B cell (primary cell): ENCODE measurements at regions not wholly inside any gene's neighbourhood (a gene's known extent, or its start where the extent isn't known, plus 50 kb on each side); places are given as distances from the start of the nearest gene placed in this dataset.

Source experiments
- ATAC-seq: fragments of 200-7000 bp; cut with Tn5 transposase; one replicate; pipeline ENCODE4 v1.10.0; 2021; ENCODE audit warnings: low read depth, mild to moderate bottlenecking, moderate number of reproducible peaks, moderate library complexity
- CTCF ChIA-PET: fragments of 350-600 bp; sonication (Branson Sonifier 250); formaldehyde crosslinking; loops from one replicate; lab custom pipeline; 2021; ENCODE audit warnings: antibody characterized with exemption, inconsistent platforms; lab: Charles Lee
- POLR2A ChIA-PET: fragments of 350-600 bp; sonication (Branson Sonifier 250); formaldehyde crosslinking; loops from one replicate; lab custom pipeline; 2021; ENCODE audit warnings: antibody characterized with exemption; lab: Charles Lee
- DNase-seq: peaks from one replicate; pipeline ENCODE4 v3.0.0; 2013
- H2AFZ ChIP-seq: 2 replicates; pipeline ENCODE4 v1.6.1; 2012; ENCODE audit warnings: mild to moderate bottlenecking, low read depth, low read length; ENCODE audit not compliant: insufficient read depth, poor library complexity, severe bottlenecking
- H3K27ac ChIP-seq, 2 donors: 1 replicate in 1 of 2; 2 replicates in 1 of 2; pipeline ENCODE4 v1.5.1; 2012 to 2013; ENCODE audit warnings: low read length in 2 of 2, mild to moderate bottlenecking in 2 of 2, moderate library complexity in 1 of 2
- H3K27me3 ChIP-seq, 4 experiments: fragments of 200-600 bp in 1 of 4; sonication (generic) in 1 of 4; replicated peaks in 1 of 4; 1 replicate in 2 of 4; 2 replicates in 2 of 4; pipeline versions ENCODE4 v1.6.1 to v1.7.0; 2013 to 2016; ENCODE audit warnings: low read length in 3 of 4, mild to moderate bottlenecking in 2 of 4, mixed read lengths in 1 of 4, moderate library complexity in 1 of 4; ENCODE audit not compliant: insufficient read depth in 4 of 4, control insufficient read depth in 3 of 4; ENCODE audit errors: control extremely low read depth in 1 of 4
- H3K36me3 ChIP-seq, 2 experiments: replicated peaks in 1 of 2; 1 replicate in 1 of 2; 2 replicates in 1 of 2; pipeline versions ENCODE4 v1.6.1 to v1.7.1; 2013; ENCODE audit warnings: low read length in 1 of 2; ENCODE audit not compliant: insufficient read depth in 2 of 2, control insufficient read depth in 1 of 2; ENCODE audit errors: control extremely low read depth in 1 of 2, extremely low read depth in 1 of 2
- H3K4me1 ChIP-seq, 2 donors: fragments of 200-600 bp in 1 of 2; sonication (generic) in 1 of 2; 1 replicate in 1 of 2; 2 replicates in 1 of 2; pipeline versions ENCODE4 v1.5.1 to v1.6.1; 2013 to 2017; ENCODE audit warnings: low read length in 2 of 2; ENCODE audit not compliant: control insufficient read depth in 2 of 2, insufficient read depth in 2 of 2
- H3K4me2 ChIP-seq: replicated peaks from 2 replicates; pipeline ENCODE3; 2012; ENCODE audit warnings: mild to moderate bottlenecking, low read depth, low read length; ENCODE audit not compliant: poor library complexity, severe bottlenecking
- H3K4me3 ChIP-seq, 5 experiments: fragments of 200-600 bp in 1 of 5; sonication (generic) in 1 of 5; 1 replicate in 3 of 5; 2 replicates in 2 of 5; pipeline versions ENCODE4 v1.5.1 to v1.7.0; 2011 to 2016; ENCODE audit warnings: low read length in 4 of 5, mild to moderate bottlenecking in 4 of 5, low read depth in 2 of 5, control low read depth in 1 of 5, moderate library complexity in 1 of 5; ENCODE audit not compliant: insufficient read depth in 1 of 5; ENCODE audit errors: control extremely low read depth in 1 of 5, extremely low read depth in 1 of 5
- H3K79me2 ChIP-seq: fragments of 200-600 bp; sonication (generic); one replicate; pipeline ENCODE4 v1.6.0; 2016; ENCODE audit warnings: low read length; ENCODE audit not compliant: control insufficient read depth, insufficient read depth
- H3K9ac ChIP-seq: fragments of 200-600 bp; sonication (generic); 2 replicates; pipeline ENCODE4 v1.6.1; 2017; ENCODE audit warnings: mild to moderate bottlenecking, low read length, moderate library complexity
- H3K9me3 ChIP-seq, 3 donors: one replicate each; pipeline versions ENCODE4 v1.6.1 to v1.7.1; 2013; ENCODE audit warnings: low read length in 2 of 3; ENCODE audit not compliant: control insufficient read depth in 2 of 3, insufficient read depth in 1 of 3; ENCODE audit errors: control extremely low read depth in 1 of 3
- H4K20me1 ChIP-seq: 2 replicates; pipeline ENCODE4 v1.6.0; 2012; ENCODE audit warnings: mild to moderate bottlenecking, low read length; ENCODE audit not compliant: insufficient read depth, control insufficient read depth, poor library complexity, severe bottlenecking
- H3K27ac Mint-ChIP-seq: one replicate; pipeline ENCODE4 v1.8.0; 2021; ENCODE audit warnings: mixed read lengths
- H3K27me3 Mint-ChIP-seq: one replicate; pipeline ENCODE4 v1.8.0; 2021; ENCODE audit warnings: mixed read lengths
- H3K4me1 Mint-ChIP-seq: one replicate; pipeline ENCODE4 v1.8.0; 2021; ENCODE audit warnings: mixed read lengths
- H3K4me3 Mint-ChIP-seq: one replicate; pipeline ENCODE4 v1.8.0; 2021; ENCODE audit warnings: mixed read lengths
- H3K9me3 Mint-ChIP-seq: one replicate; pipeline ENCODE4 v1.8.0; 2022; ENCODE audit warnings: mixed read lengths; ENCODE audit not compliant: insufficient read depth
- EZH2 ChIP-seq: IDR thresholded peaks from 2 replicates; pipeline ENCODE4 v1.6.1; 2012; ENCODE audit warnings: borderline replicate concordance, low read depth, mild to moderate bottlenecking, moderate library complexity, low read length; ENCODE audit not compliant: insufficient read depth, poor library complexity, severe bottlenecking
- WGBS: methylation state at CpG from one replicate; pipeline ENCODE4 v1.1.5; 2013; ENCODE audit warnings: missing lambda C conversion rate; ENCODE audit not compliant: insufficient coverage; 5-methylcytosine and 5-hydroxymethylcytosine counted together
- intact Hi-C: fragments of 100-400 bp; cut with micrococcal nuclease; formaldehyde crosslinking; loops from one replicate; pipeline ENCODE4 v1.10.0; 2022
- TF ChIP-seq, protein P1 (sequence below): fragments of 200-600 bp; IDR thresholded peaks from one replicate; pipeline ENCODE4 v1.8.0; 2022; ENCODE audit warnings: antibody characterized with exemption, mild to moderate bottlenecking

DNA sequence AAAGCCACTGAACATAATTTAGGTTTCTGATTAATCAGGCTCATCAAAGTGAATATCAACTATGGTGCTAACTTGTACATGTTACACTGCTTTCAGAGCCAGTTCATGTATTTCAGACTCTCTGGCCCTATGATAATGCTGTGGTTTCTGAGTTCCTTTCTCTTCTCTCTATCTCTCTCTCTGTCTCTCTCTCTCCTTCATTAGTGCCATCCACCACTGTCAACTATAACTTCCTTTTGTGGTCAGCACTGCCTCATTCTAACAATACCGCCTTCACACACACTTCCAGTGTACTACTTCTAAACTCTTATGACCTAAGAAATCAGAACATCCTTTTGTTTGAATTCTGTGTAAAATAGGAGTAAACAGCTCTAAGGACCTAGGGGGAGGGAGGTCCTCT is 907.1 kb downstream of the RPA4 start:
- Histone ChIP-seq H3K9me3 (no peaks in the 10 kb centered on the region), H3K9ac (no peak overlapping the region), H3K27ac (no peak overlapping the region), H3K4me1 (no peaks in the 10 kb centered on the region), H3K79me2 (no peaks in the 10 kb centered on the region), H4K20me1 (no peaks in the 10 kb centered on the region), H2AFZ (no peak overlapping the region), H3K4me2 (no peak overlapping the region), H3K27me3 (no peaks in the 10 kb centered on the region), H3K36me3 (no peaks in the 10 kb centered on the region), H3K4me3 (no peak overlapping the region)
- Mint-ChIP-seq H3K27ac (no peak overlapping the region), H3K4me1 (no peaks in the 10 kb centered on the region), H3K27me3 (no peaks in the 10 kb centered on the region), H3K9me3 (no peaks in the 10 kb centered on the region), H3K4me3 (no peak overlapping the region)
- ATAC-seq (no peak), DNase-seq (no peak)
- no CpG with 5 or more reads among the region's 1 CpG for WGBS
- intact Hi-C loops = no loop called here
- TF ChIP-seq EZH2 = no peak
- TF ChIP-seq, protein P1, sequence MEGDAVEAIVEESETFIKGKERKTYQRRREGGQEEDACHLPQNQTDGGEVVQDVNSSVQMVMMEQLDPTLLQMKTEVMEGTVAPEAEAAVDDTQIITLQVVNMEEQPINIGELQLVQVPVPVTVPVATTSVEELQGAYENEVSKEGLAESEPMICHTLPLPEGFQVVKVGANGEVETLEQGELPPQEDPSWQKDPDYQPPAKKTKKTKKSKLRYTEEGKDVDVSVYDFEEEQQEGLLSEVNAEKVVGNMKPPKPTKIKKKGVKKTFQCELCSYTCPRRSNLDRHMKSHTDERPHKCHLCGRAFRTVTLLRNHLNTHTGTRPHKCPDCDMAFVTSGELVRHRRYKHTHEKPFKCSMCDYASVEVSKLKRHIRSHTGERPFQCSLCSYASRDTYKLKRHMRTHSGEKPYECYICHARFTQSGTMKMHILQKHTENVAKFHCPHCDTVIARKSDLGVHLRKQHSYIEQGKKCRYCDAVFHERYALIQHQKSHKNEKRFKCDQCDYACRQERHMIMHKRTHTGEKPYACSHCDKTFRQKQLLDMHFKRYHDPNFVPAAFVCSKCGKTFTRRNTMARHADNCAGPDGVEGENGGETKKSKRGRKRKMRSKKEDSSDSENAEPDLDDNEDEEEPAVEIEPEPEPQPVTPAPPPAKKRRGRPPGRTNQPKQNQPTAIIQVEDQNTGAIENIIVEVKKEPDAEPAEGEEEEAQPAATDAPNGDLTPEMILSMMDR = no peak
- ChIA-PET POLR2A (no interaction called here), CTCF (no interaction called here)

DNA sequence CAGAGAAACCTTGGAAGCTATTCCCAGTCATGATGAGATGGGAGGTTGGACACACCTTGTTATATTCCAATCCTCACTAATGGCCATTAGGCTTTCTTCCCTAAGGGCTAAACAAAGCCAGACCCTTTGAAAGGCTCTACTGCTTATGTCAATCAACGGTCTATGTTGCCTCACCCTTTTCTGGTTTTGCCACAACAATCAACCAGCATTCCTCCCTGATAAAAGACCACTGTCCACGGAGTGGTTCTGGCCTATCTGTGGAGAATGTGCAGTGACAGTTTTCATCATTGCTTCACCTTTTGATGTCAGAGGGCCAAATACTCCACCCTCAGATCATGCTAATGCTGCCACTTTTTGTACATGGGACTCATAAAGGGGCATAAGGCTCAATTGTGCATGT is 913.4 kb downstream of the RPA4 start:
- Histone ChIP-seq H3K9ac (no peak overlapping the region), H3K4me1 (no peaks in the 10 kb centered on the region), H3K4me2 (no peak overlapping the region), H3K36me3 (no peaks in the 10 kb centered on the region), H2AFZ (no peak overlapping the region), H3K27me3 (no peaks in the 10 kb centered on the region), H3K9me3 (no peaks in the 10 kb centered on the region), H4K20me1 (no peaks in the 10 kb centered on the region), H3K27ac (no peak overlapping the region), H3K4me3 (no peak overlapping the region), H3K79me2 (no peaks in the 10 kb centered on the region)
- ChIA-PET POLR2A (no interaction called here), CTCF (no interaction called here)
- H3K4me1 Mint-ChIP-seq = no peaks in the 10 kb centered on the region
- TF ChIP-seq, protein P1 = no peak
- TF ChIP-seq EZH2 = no peak
- H3K9me3 Mint-ChIP-seq = no peaks in the 10 kb centered on the region
- intact Hi-C loops = no loop called here
- no peak overlapping the region for H3K4me3 Mint-ChIP-seq
- WGBS = 90% methylated on average over 2 of the region's 2 CpGs
- no peaks in the 10 kb centered on the region for H3K27me3 Mint-ChIP-seq
- ATAC-seq = no peak
- DNase-seq = no peak
- no peak overlapping the region for H3K27ac Mint-ChIP-seq
